H1 (cell line): ENCODE measurements at regions not wholly inside any gene's neighbourhood (a gene's known extent, or its start where the extent isn't known, plus 50 kb on each side); places are given as distances from the start of the nearest gene placed in this dataset.

ENCODE experiments used
- CTCF ChIA-PET: fragments of 300-600 bp; sonication (Branson Sonifier 250); formaldehyde crosslinking; loops from one replicate; lab custom pipeline; 2021; ENCODE audit not compliant: partially characterized antibody; lab: Charles Lee
- POLR2A ChIA-PET: fragments of 300-600 bp; sonication (Branson Sonifier 250); formaldehyde crosslinking; loops from one replicate; lab custom pipeline; 2021; ENCODE audit warnings: inconsistent platforms; ENCODE audit not compliant: partially characterized antibody; lab: Charles Lee
- DNase-seq, 2 experiments: peaks; one replicate each; pipeline versions ENCODE4 v3.0.0 to v3.0.0-alpha.2; 2010 to 2022; ENCODE audit warnings: low spot score in 2 of 2, low read depth in 1 of 2, mixed read lengths in 1 of 2
- FAIRE-seq: peaks from 2 replicates; lab custom pipeline; 2011; peaks lifted over from hg19 to GRCh38; lab: Jason Lieb, UNC
- H2AFZ ChIP-seq: 2 replicates; pipeline ENCODE4 v1.8.1; 2012; ENCODE audit warnings: low read length, inconsistent platforms
- H2AK5ac ChIP-seq: 2 replicates; pipeline ENCODE4 v1.6.1; 2013; ENCODE audit warnings: low read depth, low read length
- H2BK120ac ChIP-seq: replicated peaks from 2 replicates; pipeline ENCODE3; 2013; ENCODE audit warnings: low read depth, low read length, inconsistent platforms
- H2BK12ac ChIP-seq: 2 replicates; pipeline ENCODE4 v1.6.1; 2013; ENCODE audit warnings: low read depth, low read length
- H2BK15ac ChIP-seq: 2 replicates; pipeline ENCODE4 v1.6.1; 2013; ENCODE audit warnings: low read length
- H2BK20ac ChIP-seq: 2 replicates; pipeline ENCODE4 v1.6.1; 2013; ENCODE audit warnings: low read length
- H2BK5ac ChIP-seq: 2 replicates; pipeline ENCODE4 v1.6.1; 2013; ENCODE audit warnings: low read depth, low read length
- H3K14ac ChIP-seq: 2 replicates; pipeline ENCODE4 v1.6.1; 2013; ENCODE audit warnings: inconsistent platforms; ENCODE audit not compliant: insufficient read length
- H3K18ac ChIP-seq: 2 replicates; pipeline ENCODE4 v1.6.1; 2013; ENCODE audit warnings: low read length; ENCODE audit errors: extremely low read depth
- H3K23ac ChIP-seq: 2 replicates; pipeline ENCODE4 v1.6.1; 2013; ENCODE audit warnings: inconsistent platforms; ENCODE audit not compliant: insufficient read length
- H3K23me2 ChIP-seq: 2 replicates; pipeline ENCODE4 v1.6.1; 2013; ENCODE audit warnings: low read depth, low read length
- H3K27ac ChIP-seq: 2 replicates; pipeline ENCODE4 v1.6.1; 2011; ENCODE audit warnings: low read depth, low read length, inconsistent platforms
- H3K27me3 ChIP-seq, 4 experiments: replicated peaks in 1 of 4; 1 replicate in 1 of 4; 2 replicates in 3 of 4; pipeline versions ENCODE4 v1.6.1 to v1.8.1; 2011 to 2013; ENCODE audit warnings: low read length in 3 of 4, mild to moderate bottlenecking in 3 of 4, inconsistent platforms in 2 of 4, mixed read lengths in 2 of 4, moderate library complexity in 1 of 4; ENCODE audit not compliant: control insufficient read depth in 3 of 4, insufficient read depth in 3 of 4; ENCODE audit errors: extremely low read depth in 1 of 4
- H3K36me3 ChIP-seq, 4 experiments: 2 replicates each; pipeline versions ENCODE4 v1.6.1 to v1.8.1; 2011 to 2013; ENCODE audit warnings: mild to moderate bottlenecking in 4 of 4, low read length in 3 of 4, moderate library complexity in 2 of 4, control low read depth in 1 of 4, inconsistent platforms in 1 of 4; ENCODE audit not compliant: insufficient read depth in 4 of 4, control insufficient read depth in 2 of 4
- H3K4ac ChIP-seq: replicated peaks from 2 replicates; pipeline ENCODE3; 2013; ENCODE audit warnings: low read length, low read depth, mixed read lengths, inconsistent platforms; ENCODE audit not compliant: insufficient read length
- H3K4me1 ChIP-seq, 4 experiments: replicated peaks in 1 of 4; 1 replicate in 1 of 4; 2 replicates in 3 of 4; pipeline versions ENCODE4 v1.6.1 to v1.8.1; 2011 to 2013; ENCODE audit warnings: low read length in 3 of 4, inconsistent platforms in 2 of 4, mixed read lengths in 1 of 4; ENCODE audit not compliant: insufficient read depth in 4 of 4, control insufficient read depth in 3 of 4
- H3K4me2 ChIP-seq, 2 experiments: 2 replicates each; pipeline versions ENCODE4 v1.6.1 to v1.8.1; 2011 to 2013; ENCODE audit warnings: low read depth in 2 of 2, low read length in 2 of 2, control low read depth in 1 of 2, inconsistent platforms in 1 of 2, mild to moderate bottlenecking in 1 of 2; ENCODE audit not compliant: insufficient read depth in 1 of 2
- H3K4me3 ChIP-seq, 4 experiments: fragments of 200-600, 300-600 bp in 1 of 4; sonication (generic), shearing (Covaris generic), sonication (Bioruptor Twin) in 1 of 4; 2 replicates each; pipeline versions ENCODE4 v1.5.1 to v1.8.1; 2011 to 2016; ENCODE audit warnings: low read length in 4 of 4, low read depth in 3 of 4, control low read depth in 2 of 4, inconsistent platforms in 2 of 4, mild to moderate bottlenecking in 2 of 4, mixed read lengths in 1 of 4, moderate library complexity in 1 of 4; ENCODE audit not compliant: insufficient read depth in 2 of 4; ENCODE audit errors: extremely low read depth in 1 of 4
- H3K56ac ChIP-seq: replicated peaks from 2 replicates; pipeline ENCODE3; 2013; ENCODE audit warnings: low read depth, mild to moderate bottlenecking, mixed read lengths, low read length, inconsistent platforms; ENCODE audit not compliant: insufficient read length
- H3K79me1 ChIP-seq: 2 replicates; pipeline ENCODE4 v1.6.1; 2013; ENCODE audit warnings: low read depth, low read length, control low read depth
- H3K79me2 ChIP-seq, 2 experiments: 2 replicates each; pipeline versions ENCODE4 v1.6.1 to v1.8.1; 2012 to 2013; ENCODE audit warnings: low read length in 2 of 2, mild to moderate bottlenecking in 2 of 2, inconsistent platforms in 1 of 2; ENCODE audit not compliant: insufficient read depth in 2 of 2, control insufficient read depth in 1 of 2
- H3K9ac ChIP-seq, 4 experiments: replicated peaks in 1 of 4; 1 replicate in 1 of 4; 2 replicates in 3 of 4; pipeline versions ENCODE4 v1.6.1 to v1.8.1; 2011 to 2013; ENCODE audit warnings: low read depth in 3 of 4, low read length in 3 of 4, control low read depth in 2 of 4, mild to moderate bottlenecking in 2 of 4, moderate library complexity in 2 of 4, inconsistent platforms in 1 of 4; ENCODE audit errors: extremely low read depth in 1 of 4
- H3K9me3 ChIP-seq, 2 experiments: 2 replicates each; pipeline versions ENCODE4 v1.6.1 to v1.8.1; 2012 to 2013; ENCODE audit warnings: mild to moderate bottlenecking in 2 of 2, moderate library complexity in 2 of 2, control low read depth in 1 of 2, inconsistent platforms in 1 of 2, low read depth in 1 of 2, low read length in 1 of 2, mixed read lengths in 1 of 2; ENCODE audit not compliant: insufficient read depth in 2 of 2
- H4K20me1 ChIP-seq, 2 experiments: replicated peaks in 1 of 2; 2 replicates each; pipeline versions ENCODE3 to v1.8.1; 2011 to 2013; ENCODE audit warnings: inconsistent platforms in 2 of 2, low read length in 2 of 2, mild to moderate bottlenecking in 1 of 2; ENCODE audit not compliant: insufficient read depth in 2 of 2, control insufficient read depth in 1 of 2
- H4K5ac ChIP-seq: 2 replicates; pipeline ENCODE4 v1.6.1; 2013; ENCODE audit warnings: low read length, low read depth, mixed read lengths, inconsistent platforms; ENCODE audit not compliant: insufficient read length
- H4K8ac ChIP-seq: 2 replicates; pipeline ENCODE4 v1.8.0; 2013; ENCODE audit warnings: mild to moderate bottlenecking, moderate library complexity, low read length, inconsistent platforms; ENCODE audit not compliant: insufficient read depth; ENCODE audit errors: extremely low read depth
- H4K91ac ChIP-seq: replicated peaks from 2 replicates; pipeline ENCODE3; 2013; ENCODE audit warnings: low read length, mixed read lengths, inconsistent platforms; ENCODE audit not compliant: insufficient read length
- CBX5 ChIP-seq: fragments of 300-800, 300-1000 bp; sonication (generic); IDR thresholded peaks from 2 replicates; pipeline ENCODE4 v1.7.1; 2016; ENCODE audit warnings: antibody characterized with exemption, low read length, low read depth
- CEBPB ChIP-seq: IDR thresholded peaks from 2 replicates; pipeline ENCODE4 v1.6.1; 2012; ENCODE audit warnings: low read depth, low read length
- CHD1 ChIP-seq: IDR thresholded peaks from 2 replicates; pipeline ENCODE4 v1.6.1; 2012; ENCODE audit warnings: low read depth, low read length, improper control_type of control experiment
- EGR1 ChIP-seq: IDR thresholded peaks from 2 replicates; pipeline ENCODE4 v1.6.1; 2011; ENCODE audit warnings: low read depth, low read length, borderline replicate concordance
- GABPA ChIP-seq: IDR thresholded peaks from 2 replicates; pipeline ENCODE4 v1.6.1; 2011; ENCODE audit warnings: mild to moderate bottlenecking, low read length, moderate library complexity, borderline replicate concordance; ENCODE audit not compliant: insufficient read depth
- JUN ChIP-seq: IDR thresholded peaks from 2 replicates; pipeline ENCODE4 v1.6.1; 2011; ENCODE audit warnings: low read depth, mild to moderate bottlenecking, improper control_type of control experiment, low read length
- NRF1 ChIP-seq: IDR thresholded peaks from 2 replicates; pipeline ENCODE4 v1.6.1; 2011; ENCODE audit warnings: mild to moderate bottlenecking, low read depth, low read length, improper control_type of control experiment
- POU5F1 ChIP-seq: IDR thresholded peaks from 2 replicates; pipeline ENCODE4 v1.6.1; 2011; ENCODE audit warnings: low read depth, mild to moderate bottlenecking, low read length, moderate library complexity
- RBBP5 ChIP-seq: IDR thresholded peaks from 2 replicates; pipeline ENCODE4 v1.7.1; 2012; ENCODE audit warnings: low read depth, mild to moderate bottlenecking, inconsistent platforms, low read length, moderate library complexity, borderline replicate concordance
- SP1 ChIP-seq: IDR thresholded peaks from 2 replicates; pipeline ENCODE4 v1.6.1; 2011; ENCODE audit warnings: low read depth, low read length
- SUZ12 ChIP-seq: fragments of 200-600 bp; sonication (generic); IDR thresholded peaks from 2 replicates; pipeline ENCODE4 v1.6.1; 2012; ENCODE audit warnings: mild to moderate bottlenecking, inconsistent platforms, low read length, moderate library complexity, mixed read lengths
- TF ChIP-seq, protein P1 (sequence below), 3 experiments: IDR thresholded peaks; 1 replicate in 2 of 3; 2 replicates in 1 of 3; pipeline versions ENCODE4 v1.5.1 to v1.6.1; 2011; ENCODE audit warnings: low read length in 3 of 3, mild to moderate bottlenecking in 3 of 3, inconsistent platforms in 2 of 3, low read depth in 1 of 3, moderate library complexity in 1 of 3; ENCODE audit not compliant: insufficient read depth in 1 of 3; ENCODE audit errors: control extremely low read depth in 1 of 3
- TF ChIP-seq, protein P2 (sequence below): IDR thresholded peaks from 2 replicates; pipeline ENCODE4 v1.6.1; 2012; ENCODE audit warnings: inconsistent platforms

DNA sequence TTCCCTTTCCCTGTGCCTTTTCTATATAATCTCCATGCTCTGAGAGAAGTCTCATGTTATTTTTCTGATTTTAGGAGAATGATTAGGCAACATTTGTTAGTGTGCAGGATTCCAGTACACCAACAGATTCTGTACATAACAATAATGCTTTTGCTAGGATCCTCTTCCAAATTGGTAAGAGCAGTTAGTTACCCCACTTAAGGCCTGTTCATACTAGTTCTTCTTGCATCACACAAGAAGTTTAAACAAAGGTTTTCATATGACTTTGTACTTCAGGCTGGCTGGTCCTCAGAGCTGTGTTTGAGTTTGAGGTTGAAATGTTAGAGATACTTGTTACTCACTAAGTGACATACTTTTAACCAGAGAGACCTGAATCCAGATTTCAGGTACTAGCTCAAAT is 686.9 kb upstream of the NRXN1 start:
- FAIRE-seq (no peak), DNase-seq (no peak)
- no peak overlapping the region for H4K5ac ChIP-seq
- no peak overlapping the region for H3K4me3 ChIP-seq
- no peaks in the 10 kb centered on the region for H3K79me2 ChIP-seq
- H3K14ac ChIP-seq = no peak overlapping the region
- no peak overlapping the region for H3K4me2 ChIP-seq
- H3K18ac ChIP-seq = no peak overlapping the region
- H2BK5ac ChIP-seq = no peak overlapping the region
- no peaks in the 10 kb centered on the region for H3K4me1 ChIP-seq
- H2BK12ac ChIP-seq = no peak overlapping the region
- H2AK5ac ChIP-seq = no peak overlapping the region
- H3K9ac ChIP-seq = no peak overlapping the region
- ChIA-PET POLR2A (no interaction called here), CTCF (no interaction called here)
- H4K8ac ChIP-seq = no peak overlapping the region
- H3K27me3 ChIP-seq = no peaks in the 10 kb centered on the region
- TF ChIP-seq GABPA = no peak
- no peak for TF ChIP-seq SP1
- TF ChIP-seq CEBPB = no peak
- TF ChIP-seq EGR1 = no peak
- TF ChIP-seq CBX5 = no peak
- TF ChIP-seq RBBP5 = no peak
- no peak for TF ChIP-seq POU5F1
- TF ChIP-seq, protein P1, sequence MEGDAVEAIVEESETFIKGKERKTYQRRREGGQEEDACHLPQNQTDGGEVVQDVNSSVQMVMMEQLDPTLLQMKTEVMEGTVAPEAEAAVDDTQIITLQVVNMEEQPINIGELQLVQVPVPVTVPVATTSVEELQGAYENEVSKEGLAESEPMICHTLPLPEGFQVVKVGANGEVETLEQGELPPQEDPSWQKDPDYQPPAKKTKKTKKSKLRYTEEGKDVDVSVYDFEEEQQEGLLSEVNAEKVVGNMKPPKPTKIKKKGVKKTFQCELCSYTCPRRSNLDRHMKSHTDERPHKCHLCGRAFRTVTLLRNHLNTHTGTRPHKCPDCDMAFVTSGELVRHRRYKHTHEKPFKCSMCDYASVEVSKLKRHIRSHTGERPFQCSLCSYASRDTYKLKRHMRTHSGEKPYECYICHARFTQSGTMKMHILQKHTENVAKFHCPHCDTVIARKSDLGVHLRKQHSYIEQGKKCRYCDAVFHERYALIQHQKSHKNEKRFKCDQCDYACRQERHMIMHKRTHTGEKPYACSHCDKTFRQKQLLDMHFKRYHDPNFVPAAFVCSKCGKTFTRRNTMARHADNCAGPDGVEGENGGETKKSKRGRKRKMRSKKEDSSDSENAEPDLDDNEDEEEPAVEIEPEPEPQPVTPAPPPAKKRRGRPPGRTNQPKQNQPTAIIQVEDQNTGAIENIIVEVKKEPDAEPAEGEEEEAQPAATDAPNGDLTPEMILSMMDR (IDR thresholded peaks at IDR 0.05; ENCODE audit: control extremely low read depth in 1 of 3, insufficient read depth in 1 of 3, low read depth in 1 of 3, low read length in 3 of 3) = no peak
- TF ChIP-seq NRF1 = no peak
- TF ChIP-seq, protein P2, sequence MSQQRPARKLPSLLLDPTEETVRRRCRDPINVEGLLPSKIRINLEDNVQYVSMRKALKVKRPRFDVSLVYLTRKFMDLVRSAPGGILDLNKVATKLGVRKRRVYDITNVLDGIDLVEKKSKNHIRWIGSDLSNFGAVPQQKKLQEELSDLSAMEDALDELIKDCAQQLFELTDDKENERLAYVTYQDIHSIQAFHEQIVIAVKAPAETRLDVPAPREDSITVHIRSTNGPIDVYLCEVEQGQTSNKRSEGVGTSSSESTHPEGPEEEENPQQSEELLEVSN = no peak
- no peak for TF ChIP-seq CHD1
- TF ChIP-seq JUN = no peak
- TF ChIP-seq SUZ12 = no peak
- H2BK20ac ChIP-seq = no peak overlapping the region
- no peak overlapping the region for H2BK15ac ChIP-seq
- no peaks in the 10 kb centered on the region for H4K20me1 ChIP-seq
- no peak overlapping the region for H3K23ac ChIP-seq
- H3K27ac ChIP-seq = no peak overlapping the region
- H3K9me3 ChIP-seq = no peaks in the 10 kb centered on the region
- no peak overlapping the region for H2AFZ ChIP-seq
- no peak overlapping the region for H3K4ac ChIP-seq
- no peaks in the 10 kb centered on the region for H3K23me2 ChIP-seq
- H2BK120ac ChIP-seq = no peak overlapping the region
- no peak overlapping the region for H3K56ac ChIP-seq
- H4K91ac ChIP-seq = no peak overlapping the region
- no peaks in the 10 kb centered on the region for H3K79me1 ChIP-seq
- H3K36me3 ChIP-seq = no peaks in the 10 kb centered on the region
